NK-92 (cell line): ENCODE measurements at regions not wholly inside any gene's neighbourhood (a gene's known extent, or its start where the extent isn't known, plus 50 kb on each side); places are given as distances from the start of the nearest gene placed in this dataset.
"Not testable (repeated sequence)": the region's sequence is repeated elsewhere in the genome, so short reads cannot be mapped to it uniquely, and the experiment has no call there.

Source experiments
- DNase-seq: peaks from one replicate; lab custom pipeline; 2025; ENCODE audit not compliant: unreplicated experiment; lab: John Stamatoyannopoulos, UW

DNA sequence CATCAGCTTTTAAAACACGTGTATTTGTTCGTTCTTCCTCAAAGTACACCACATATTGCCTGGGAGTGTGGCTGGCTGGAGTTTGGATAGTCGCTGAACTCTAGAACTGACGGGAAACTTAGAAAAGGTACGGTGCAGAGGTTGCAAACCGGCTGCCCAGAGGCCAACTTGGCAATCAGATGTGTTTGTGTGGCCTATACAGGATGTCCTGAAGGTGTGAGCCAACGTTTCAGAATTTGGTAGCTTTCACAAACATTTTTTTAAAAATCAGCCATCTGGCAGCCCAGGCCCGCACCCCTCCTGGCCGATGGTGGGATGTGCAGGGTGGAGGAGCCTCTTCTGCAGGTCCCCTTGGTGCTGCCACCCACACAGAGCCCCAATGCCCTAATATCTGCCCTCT lies 73.6 kb upstream of the SLC25A33 start:
- no peak for DNase-seq

GRCh38 chr1:9466780-9467758 lies 72.2 kb upstream of the SLC25A33 start:
- DNase-seq = no peak

DNA sequence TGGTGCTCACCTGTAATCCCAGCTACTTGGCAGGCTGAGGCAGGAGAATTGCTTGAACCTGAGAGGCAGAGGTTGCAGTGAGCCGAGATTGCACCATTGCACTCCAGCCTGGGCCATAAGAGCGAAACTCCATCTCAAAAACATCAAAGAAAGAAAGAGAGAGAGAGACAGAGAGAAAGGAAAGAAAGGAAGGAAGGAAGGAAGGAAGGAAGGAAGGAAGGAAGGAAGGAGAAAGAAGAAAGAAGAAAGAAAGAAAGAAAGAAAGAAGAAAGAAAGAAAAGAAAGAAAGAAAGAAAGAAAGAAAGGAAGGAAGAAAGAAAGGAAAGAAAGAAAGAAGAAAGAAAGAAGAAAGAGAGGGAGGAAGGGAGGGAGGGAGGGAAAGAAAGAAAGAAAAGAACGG lies 69.4 kb upstream of the SLC25A33 start:
- DNase-seq = not testable (repeated sequence)

GRCh38 chr1:9471679-9472078 lies 67.6 kb upstream of the SLC25A33 start:
- no peak for DNase-seq

- DNase-seq = no peak
These were observed 66.8 kb upstream of the SLC25A33 start for GRCh38 chr1:9472386-9473031.

- no peak for DNase-seq
These were observed 66.0 kb upstream of the SLC25A33 start for GRCh38 chr1:9473032-9473807.

DNA sequence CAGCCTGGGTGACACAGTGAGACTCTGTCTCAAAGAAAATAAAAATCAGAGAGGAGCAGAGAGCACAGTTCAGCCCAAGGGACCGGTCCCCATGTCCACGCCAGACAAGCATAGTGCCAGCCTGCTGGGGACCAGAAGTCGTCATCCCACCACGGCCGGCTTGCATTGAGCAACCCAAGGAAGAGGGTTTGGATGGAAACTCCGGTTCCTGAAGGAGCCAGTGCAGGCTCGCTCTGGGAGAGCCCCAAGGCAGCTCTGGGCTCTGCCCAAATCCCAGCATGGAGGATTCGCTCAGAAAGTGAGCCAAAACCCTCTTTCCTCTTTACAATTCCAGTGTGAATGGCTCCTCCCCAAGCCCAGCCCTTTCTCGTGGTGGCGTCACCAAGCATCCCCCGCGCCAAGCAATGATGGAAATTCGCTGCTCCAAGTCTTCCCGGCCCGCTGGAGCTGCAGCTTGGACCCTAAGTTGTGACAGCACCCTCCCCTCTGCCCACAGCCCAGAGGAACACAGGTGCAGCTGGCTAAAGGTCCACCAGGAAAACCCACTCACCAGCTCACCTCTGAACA lies 64.1 kb upstream of the SLC25A33 start:
- DNase-seq = no peak

- no peak for DNase-seq
These were observed 62.3 kb upstream of the SLC25A33 start for GRCh38 chr1:9476790-9477463.

DNA sequence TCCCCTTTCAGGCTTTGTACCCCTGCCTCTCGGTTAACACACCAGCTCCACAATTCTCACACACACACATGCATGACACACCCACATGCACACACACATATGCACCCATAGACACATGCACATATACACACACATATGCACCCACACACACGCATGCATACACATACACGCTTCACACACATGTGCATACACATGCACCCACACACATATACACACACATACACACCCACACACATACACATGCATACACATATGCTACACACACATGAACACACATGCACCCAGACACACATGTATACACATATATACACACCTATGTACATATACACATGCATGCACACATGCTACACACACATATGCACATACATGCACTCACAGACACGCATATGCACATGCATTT lies 61.7 kb upstream of the SLC25A33 start:
- no peak for DNase-seq

DNA sequence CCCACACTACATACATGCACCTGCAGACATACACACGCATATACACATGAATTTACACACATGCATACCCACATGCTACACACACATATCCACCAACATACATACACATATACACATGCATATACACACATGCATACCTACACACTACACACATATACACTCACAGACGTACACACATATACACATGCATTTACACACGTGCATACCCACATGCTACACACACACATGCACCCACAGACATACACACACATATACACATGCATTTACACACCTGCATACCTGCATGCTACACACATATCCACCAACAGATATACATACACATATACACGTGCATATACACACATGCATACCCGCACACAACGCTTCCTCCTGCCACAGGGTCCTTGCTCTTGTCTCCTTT lies 61.2 kb upstream of the SLC25A33 start:
- DNase-seq = no peak

GRCh38 chr1:9481048-9481447 lies 58.2 kb upstream of the SLC25A33 start:
- no peak for DNase-seq

GRCh38 chr1:9482403-9482802 lies 56.9 kb upstream of the SLC25A33 start:
- DNase-seq = no peak

DNA sequence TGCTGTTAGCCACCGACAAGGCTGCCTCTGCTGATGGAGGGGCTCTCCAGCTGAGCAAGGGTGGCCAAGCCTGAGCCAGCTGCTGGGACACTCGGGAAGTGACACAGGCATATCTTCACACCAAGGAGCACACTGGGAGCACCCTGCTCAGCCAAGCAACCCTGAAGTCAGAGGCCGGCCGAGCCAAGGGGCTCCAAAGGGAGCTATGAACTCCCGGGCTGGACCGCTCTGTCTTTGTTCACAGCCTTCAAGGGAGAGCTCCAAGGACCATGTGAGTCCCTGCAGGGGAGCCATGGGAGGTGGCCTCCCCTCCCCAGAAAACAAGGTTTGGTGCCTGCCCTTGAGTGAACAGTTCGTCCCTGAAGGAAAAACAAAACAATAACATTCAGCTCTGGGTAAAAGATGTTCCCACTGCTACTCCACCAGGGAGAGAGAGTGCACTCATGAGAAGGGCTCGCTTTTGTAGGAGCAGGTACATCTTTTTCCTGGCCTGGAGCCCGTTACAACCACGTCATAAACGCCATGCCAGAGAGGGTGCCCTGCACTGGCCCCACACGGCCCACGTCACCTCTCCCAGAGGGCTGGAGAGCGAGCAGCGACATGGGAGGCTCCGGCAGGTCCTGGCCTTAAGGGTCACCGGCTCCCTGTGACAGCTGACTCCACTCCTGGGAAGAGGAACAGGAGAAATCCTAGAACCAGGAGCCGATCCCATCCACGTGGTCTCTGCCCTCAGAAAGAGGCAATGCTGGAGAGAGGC lies 56.3 kb upstream of the SLC25A33 start:
- no peak for DNase-seq

DNA sequence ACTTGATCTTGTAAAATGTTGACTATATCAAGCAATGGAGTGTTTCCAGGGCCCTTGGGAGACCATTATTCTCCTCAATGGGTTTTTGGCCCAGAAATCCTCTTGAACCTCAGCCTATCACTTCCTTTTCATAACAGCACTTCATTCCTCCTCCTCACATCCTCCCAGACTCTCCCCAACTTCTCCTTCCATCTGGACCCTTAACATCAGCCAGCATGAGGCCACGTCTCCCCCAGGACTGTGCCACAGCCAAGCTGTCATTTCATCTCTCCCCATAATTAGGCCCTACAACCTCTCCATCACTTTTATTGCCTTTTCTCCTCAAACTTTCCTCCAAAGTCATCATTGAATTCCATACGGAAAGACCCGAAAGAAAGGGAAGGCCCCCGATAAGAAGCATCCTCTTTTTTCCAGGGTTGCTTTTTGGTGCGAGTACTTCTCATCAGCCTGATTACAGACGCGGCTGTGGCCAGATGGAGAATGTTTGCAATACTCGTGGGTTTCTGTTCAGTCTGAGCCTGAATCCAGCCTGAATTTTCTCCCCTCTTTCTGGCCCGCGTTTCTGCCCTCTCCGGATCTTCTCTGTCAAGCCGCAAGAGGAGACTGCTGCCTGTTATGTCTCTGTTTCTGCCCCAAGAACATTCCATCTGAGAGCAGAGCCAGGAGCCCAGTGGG lies 52.7 kb upstream of the SLC25A33 start:
- DNase-seq = no peak
